LNCAP (cell line): ENCODE measurements at regions not wholly inside any gene's neighbourhood (a gene's known extent, or its start where the extent isn't known, plus 50 kb on each side); places are given as distances from the start of the nearest gene placed in this dataset.

Source experiments
- CTCF ChIP-seq: fragments of 450-650 bp; IDR thresholded peaks from 2 replicates; pipeline ENCODE4 v1.5.1; 2017; ENCODE audit warnings: mild to moderate bottlenecking

DNA sequence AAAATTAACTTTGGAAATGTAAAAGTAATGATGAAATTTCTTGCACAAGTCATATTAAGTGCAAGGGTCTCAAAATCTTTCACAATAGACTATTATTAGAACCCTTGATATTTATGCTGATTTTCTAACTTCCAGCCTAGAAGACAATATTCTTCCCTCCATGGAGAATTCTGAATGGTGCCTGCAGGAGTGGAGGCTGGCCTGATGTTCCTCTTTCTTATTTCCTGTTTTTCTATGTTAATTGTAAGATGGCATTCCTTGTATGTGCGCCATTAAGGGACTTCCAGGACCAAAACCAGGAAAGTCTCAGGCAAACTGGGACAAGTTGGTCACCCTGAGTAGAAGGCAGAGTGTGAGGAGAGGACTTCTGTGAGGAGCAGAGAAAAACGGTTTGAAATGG lies 294.9 kb downstream of the DLEU7 start:
- no peak for TF ChIP-seq CTCF

GRCh38 chr13:50549221-50549942 lies 294.1 kb downstream of the DLEU7 start:
- TF ChIP-seq CTCF, result no peak

GRCh38 chr13:50550151-50550550 lies 293.3 kb downstream of the DLEU7 start:
- no peak for TF ChIP-seq CTCF

DNA sequence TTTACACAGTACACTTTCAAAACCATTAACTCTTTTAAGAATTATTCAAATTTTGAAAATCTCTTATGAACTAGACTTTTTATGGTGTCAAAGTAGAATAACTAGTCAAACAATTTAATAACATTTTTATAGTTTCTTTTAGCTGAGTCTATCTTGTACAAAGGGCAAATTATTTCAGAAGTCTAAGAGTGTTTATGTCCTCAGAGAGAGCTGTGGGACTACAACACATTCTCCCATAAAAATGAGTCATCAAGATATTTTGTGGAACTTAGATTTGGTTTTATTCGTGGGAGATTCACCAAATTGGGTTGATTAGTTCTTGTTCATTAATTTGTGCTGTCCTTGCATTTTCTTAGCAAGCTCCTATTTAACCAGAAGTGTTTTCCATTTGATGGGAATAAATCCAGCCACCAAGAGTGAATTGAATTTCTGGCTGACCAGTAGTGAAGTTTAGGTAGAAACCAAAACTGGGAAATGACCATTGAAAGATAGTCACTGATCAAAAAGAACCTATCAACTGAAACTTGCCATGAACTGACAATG lies 291.0 kb downstream of the DLEU7 start:
- TF ChIP-seq CTCF, result no peak

- TF ChIP-seq CTCF, result no peak
Observed at GRCh38 chr13:50561739-50562138, 281.8 kb downstream of the DLEU7 start.

DNA sequence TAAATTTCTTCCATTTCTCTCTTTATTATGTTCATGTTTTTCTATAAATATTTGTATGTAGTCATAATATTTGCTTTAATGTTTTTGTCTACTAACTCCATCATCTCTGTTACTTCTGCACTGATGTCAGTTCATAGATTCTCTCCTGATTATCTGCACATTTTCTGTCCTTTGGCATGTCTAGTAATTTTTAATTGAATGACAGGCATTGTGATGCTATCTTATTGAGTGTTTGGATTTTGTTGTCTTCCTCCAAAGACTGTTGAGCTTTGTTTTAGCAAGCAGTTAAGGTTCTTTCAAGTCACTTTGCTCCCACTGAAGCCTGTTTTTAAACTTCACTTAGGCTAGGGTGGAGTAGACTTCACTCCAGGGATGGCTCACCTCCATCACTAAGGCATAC lies 276.8 kb downstream of the DLEU7 start:
- TF ChIP-seq CTCF, result no peak

DNA sequence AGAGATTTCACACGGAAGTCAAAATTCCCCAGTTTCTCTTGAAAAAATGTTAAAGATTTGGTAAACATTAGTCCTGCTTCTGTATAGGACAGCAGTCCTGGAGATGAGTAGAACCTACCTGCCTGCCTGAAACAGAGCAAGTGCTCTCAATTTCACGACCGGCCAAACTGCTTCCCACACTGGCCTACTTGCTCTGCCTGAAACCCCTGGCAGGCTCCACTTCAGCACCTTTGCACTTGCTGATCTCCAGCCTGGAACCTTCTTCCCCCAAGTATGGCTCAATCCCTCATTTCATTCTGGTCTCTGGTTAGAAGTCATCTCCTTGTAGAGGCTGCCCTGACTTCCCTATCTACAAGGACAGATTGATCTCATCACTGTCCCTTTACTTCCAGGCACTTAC lies 271.4 kb downstream of the DLEU7 start:
- TF ChIP-seq CTCF, result no peak
